SH-SY5Y (cell line): ENCODE measurements at regions not wholly inside any gene's neighbourhood (a gene's known extent, or its start where the extent isn't known, plus 50 kb on each side); places are given as distances from the start of the nearest gene placed in this dataset.

Experiments used
- GATA2 ChIP-seq: IDR thresholded peaks from 2 replicates; pipeline ENCODE4 v1.6.1; 2011; ENCODE audit warnings: mild to moderate bottlenecking, low read depth, low read length
- GATA3 ChIP-seq: IDR thresholded peaks from 2 replicates; pipeline ENCODE4 v1.6.1; 2011; ENCODE audit warnings: low read depth, mild to moderate bottlenecking, low read length, moderate library complexity

- TF ChIP-seq GATA3 (no peak), GATA2 (no peak)
These were observed 368.2 kb downstream of the EPM2A start for GRCh38 chr6:145367149-145367548.
